HepG2 (cell line): ENCODE measurements at regions not wholly inside any gene's neighbourhood (a gene's known extent, or its start where the extent isn't known, plus 50 kb on each side); places are given as distances from the start of the nearest gene placed in this dataset.

Source experiments
- ATAC-seq: fragments of 200-7000 bp; cut with Tn5 transposase; 3 replicates; pipeline ENCODE4 v1.9.1; 2020; ENCODE audit warnings: mild to moderate bottlenecking, moderate library complexity
- BruUV-seq: library from RNA; stranded (reverse); fragments of 400-500 nt; replicated peaks from 2 replicates; lab custom pipeline; 2021; lab: Mats Ljungman, UMichigan
- CTCF ChIA-PET: fragments of 300-600 bp; formaldehyde crosslinking; extraction: SDS; loops from one replicate; lab custom pipeline; 2021; ENCODE audit warnings: low total read pairs, inconsistent platforms, low intra/inter-chr PET ratio; lab: Yijun Ruan, JAX
- POLR2A ChIA-PET: fragments of 350-600 bp; sonication (Branson Sonifier 250); formaldehyde crosslinking; loops from one replicate; lab custom pipeline; 2020; ENCODE audit warnings: antibody characterized with exemption, inconsistent platforms; lab: Yijun Ruan, JAX
- DNase-seq: peaks from one replicate; pipeline ENCODE4 v3.0.0-alpha.2; 2015; ENCODE audit warnings: low spot score
- FAIRE-seq: peaks from 3 replicates; lab custom pipeline; 2011; peaks lifted over from hg19 to GRCh38; lab: Jason Lieb, UNC
- H2AFZ ChIP-seq: one replicate; pipeline ENCODE4 v1.6.1; 2011; ENCODE audit warnings: low read length, inconsistent platforms
- H3K27ac ChIP-seq: fragments of 300-600 bp; 3 replicates; pipeline ENCODE4 v1.8.0; 2011; ENCODE audit warnings: mixed run types, mild to moderate bottlenecking, mixed read lengths, low read length, inconsistent platforms; ENCODE audit not compliant: insufficient read depth; ENCODE audit errors: extremely low read length
- H3K27me3 ChIP-seq, 2 experiments: fragments of 200-600 bp in 1 of 2; 2 replicates in 1 of 2; 3 replicates in 1 of 2; pipeline versions ENCODE4 v1.6.0 to v1.8.0; 2011; ENCODE audit warnings: low read length in 2 of 2, mild to moderate bottlenecking in 2 of 2, moderate library complexity in 2 of 2, inconsistent platforms in 1 of 2; ENCODE audit not compliant: insufficient read depth in 2 of 2, control insufficient read depth in 1 of 2
- H3K36me3 ChIP-seq, 2 experiments: fragments of 200-600 bp in 1 of 2; replicated peaks in 1 of 2; 2 replicates in 1 of 2; 3 replicates in 1 of 2; pipeline versions ENCODE4 v1.5.1 to v1.8.0; 2011; ENCODE audit warnings: low read length in 2 of 2, inconsistent platforms in 1 of 2; ENCODE audit not compliant: insufficient read depth in 2 of 2, control insufficient read depth in 1 of 2
- H3K4me1 ChIP-seq: 2 replicates; pipeline ENCODE4 v1.5.1; 2012; ENCODE audit warnings: low read length, inconsistent platforms; ENCODE audit not compliant: insufficient read depth
- H3K4me2 ChIP-seq: 2 replicates; pipeline ENCODE4 v1.6.0; 2011; ENCODE audit warnings: low read depth, low read length, inconsistent platforms
- H3K4me3 ChIP-seq, 3 experiments: fragments of 200-600 bp in 1 of 3; sonication (generic), shearing (Covaris generic) in 1 of 3; replicated peaks in 1 of 3; 2 replicates each; pipeline ENCODE4 v1.5.1; 2011 to 2016; ENCODE audit warnings: low read length in 3 of 3, inconsistent platforms in 2 of 3, low read depth in 2 of 3, mild to moderate bottlenecking in 2 of 3, control low read depth in 1 of 3, mixed read lengths in 1 of 3; ENCODE audit not compliant: insufficient read depth in 1 of 3
- H3K79me2 ChIP-seq: one replicate; pipeline ENCODE4 v1.6.1; 2011; ENCODE audit warnings: low read length, inconsistent platforms; ENCODE audit not compliant: insufficient read depth
- H3K9ac ChIP-seq: 2 replicates; pipeline ENCODE4 v1.6.0; 2011; ENCODE audit warnings: mild to moderate bottlenecking, low read depth, low read length, inconsistent platforms; ENCODE audit not compliant: insufficient read depth
- H3K9me3 ChIP-seq: 2 replicates; pipeline ENCODE4 v1.5.1; 2012; ENCODE audit warnings: mild to moderate bottlenecking, low read length
- H4K20me1 ChIP-seq: 2 replicates; pipeline ENCODE4 v1.6.0; 2011; ENCODE audit warnings: inconsistent platforms, mild to moderate bottlenecking, low read length, moderate library complexity; ENCODE audit not compliant: insufficient read depth
- AGO2 ChIP-seq: fragments of 200-400 bp; formaldehyde crosslinking; optimal IDR thresholded peaks from 2 replicates; pipeline ENCODE3; 2017; ENCODE audit warnings: mild to moderate bottlenecking, low read depth, low read length, moderate library complexity
- ATRX ChIP-seq: sonication (generic); formaldehyde crosslinking; IDR thresholded peaks from 2 replicates; pipeline ENCODE4 v1.4.0; 2020; ENCODE audit warnings: missing genetic modification reagents, borderline replicate concordance
- ELF4 ChIP-seq: sonication (generic); formaldehyde crosslinking; IDR thresholded peaks from 2 replicates; pipeline ENCODE4 v1.5.0; 2020; ENCODE audit warnings: missing genetic modification reagents, mild to moderate bottlenecking, moderate library complexity, borderline replicate concordance
- FOXO1 ChIP-seq: sonication (generic); formaldehyde crosslinking; IDR thresholded peaks from 2 replicates; pipeline ENCODE4 v1.4.0; 2020; ENCODE audit warnings: missing genetic modification reagents
- FOXO4 ChIP-seq: sonication (generic); formaldehyde crosslinking; conservative IDR thresholded peaks from 2 replicates; pipeline ENCODE4 v1.8.1; 2023; ENCODE audit warnings: missing genetic modification reagents
- HDAC1 ChIP-seq: sonication (generic); formaldehyde crosslinking; IDR thresholded peaks from 2 replicates; pipeline ENCODE4 v1.5.1; 2020; ENCODE audit warnings: mild to moderate bottlenecking, missing genetic modification reagents
- MNT ChIP-seq: fragments of 450-650 bp; IDR thresholded peaks from 2 replicates; pipeline ENCODE4 v1.6.1; 2016
- NR2F6 ChIP-seq, 2 experiments: IDR thresholded peaks; 2 replicates each; pipeline ENCODE4 v1.6.1; 2016; ENCODE audit warnings: antibody characterized with exemption in 1 of 2, mild to moderate bottlenecking in 1 of 2
- RAD21 ChIP-seq: fragments of 450-650 bp; formaldehyde crosslinking; IDR thresholded peaks from 2 replicates; pipeline ENCODE4 v1.5.0; 2020; ENCODE audit warnings: mild to moderate bottlenecking
- SP140L ChIP-seq: sonication (generic); formaldehyde crosslinking; IDR thresholded peaks from 2 replicates; pipeline ENCODE4 v1.4.0; 2020; ENCODE audit warnings: missing genetic modification reagents, borderline replicate concordance
- ZNF18 ChIP-seq: sonication (generic); formaldehyde crosslinking; IDR thresholded peaks from 2 replicates; pipeline ENCODE4 v1.8.0; 2022; ENCODE audit warnings: mild to moderate bottlenecking, missing genetic modification reagents; ENCODE audit not compliant: insufficient replicate concordance
- ZNF20 ChIP-seq: sonication (generic); formaldehyde crosslinking; IDR thresholded peaks from 2 replicates; pipeline ENCODE4 v1.4.0; 2020; ENCODE audit warnings: mild to moderate bottlenecking, moderate library complexity, missing genetic modification reagents
- ZNF790 ChIP-seq: sonication (generic); formaldehyde crosslinking; IDR thresholded peaks from 2 replicates; pipeline ENCODE4 v1.8.0; 2022; ENCODE audit warnings: missing genetic modification reagents, mild to moderate bottlenecking, borderline replicate concordance
- WGBS: methylation state at CpG from one replicate; pipeline ENCODE4 v1.1.6; 2017; ENCODE audit warnings: low lambda C conversion rate; 5-methylcytosine and 5-hydroxymethylcytosine counted together
- in situ Hi-C: cut with HindIII; loops from 2 replicates; pipeline ENCODE4 v1.10.0; 2017; ENCODE audit warnings: low pct_unique_long_range_greater_than_20kb; ENCODE audit not compliant: extremely low pct_ligation_motif_present
- intact Hi-C: fragments of 100-400 bp; cut with micrococcal nuclease; formaldehyde crosslinking; loops from one replicate; pipeline ENCODE4 v1.10.0; 2022; ENCODE audit not compliant: unreplicated experiment
- TF ChIP-seq, protein P1 (sequence below): sonication (generic); formaldehyde crosslinking; conservative IDR thresholded peaks from 2 replicates; pipeline ENCODE4 v1.4.0; 2020; ENCODE audit warnings: missing genetic modification reagents
- TF ChIP-seq, protein P2 (sequence below): IDR thresholded peaks from 2 replicates; pipeline ENCODE4 v1.6.1; 2012; ENCODE audit warnings: inconsistent platforms
- TF ChIP-seq, protein P3 (sequence below): sonication (generic); formaldehyde crosslinking; IDR thresholded peaks from 2 replicates; pipeline ENCODE4 v1.8.1; 2023; ENCODE audit warnings: mild to moderate bottlenecking, inconsistent platforms, moderate library complexity, missing genetic modification reagents, borderline replicate concordance

- H3K9ac ChIP-seq = no peak overlapping the region
- no TSS peak for BruUV-seq
- H3K27ac ChIP-seq = no peak overlapping the region
- DNase-seq (peak; percentile 47), FAIRE-seq (peak; percentile 32), ATAC-seq (peak; percentile 96)
- H3K4me2 ChIP-seq = no peak overlapping the region
- H4K20me1 ChIP-seq = no peaks in the 10 kb centered on the region
- no peaks in the 10 kb centered on the region for H3K4me1 ChIP-seq
- H2AFZ ChIP-seq = no peak overlapping the region
- no peaks in the 10 kb centered on the region for H3K9me3 ChIP-seq
- WGBS = 6% methylated on average over 12 of the region's 12 CpGs
- in situ Hi-C loops = loop anchor here (10.0 to 25.0 kb wide), 2 partner anchors 457 to 855 kb away; no protein-coding TSS in a partner anchor
- CTCF ChIA-PET = interaction anchor here (2.3 kb wide), 1 partner anchor 457 kb away, joined by 7 read pairs; no protein-coding TSS in a partner anchor
- no peak overlapping the region for H3K4me3 ChIP-seq
- no peaks in the 10 kb centered on the region for H3K36me3 ChIP-seq
- no peaks in the 10 kb centered on the region; a peak in 1 of 5 replicates for H3K27me3 ChIP-seq
- no peaks in the 10 kb centered on the region for H3K79me2 ChIP-seq
- intact Hi-C loops = loop anchor here (1.0 to 10.0 kb wide), 3 partner anchors 457 to 863 kb away; no protein-coding TSS in a partner anchor
- POLR2A ChIA-PET = no interaction called here
- no peak for TF ChIP-seq ATRX (CRISPR knock-in tag)
- no peak for TF ChIP-seq FOXO4
- TF ChIP-seq ZNF20 (CRISPR knock-in tag) = no peak
- TF ChIP-seq FOXO1 (CRISPR knock-in tag) = no peak
- TF ChIP-seq MNT = no peak
- no peak for TF ChIP-seq NR2F6 (IDR thresholded peaks at IDR 0.05)
- no peak for TF ChIP-seq NR2F6 (CRISPR knock-in tag; IDR thresholded peaks at IDR 0.05)
- no peak for TF ChIP-seq ZNF18
- no peak for TF ChIP-seq AGO2
- TF ChIP-seq, protein P1, sequence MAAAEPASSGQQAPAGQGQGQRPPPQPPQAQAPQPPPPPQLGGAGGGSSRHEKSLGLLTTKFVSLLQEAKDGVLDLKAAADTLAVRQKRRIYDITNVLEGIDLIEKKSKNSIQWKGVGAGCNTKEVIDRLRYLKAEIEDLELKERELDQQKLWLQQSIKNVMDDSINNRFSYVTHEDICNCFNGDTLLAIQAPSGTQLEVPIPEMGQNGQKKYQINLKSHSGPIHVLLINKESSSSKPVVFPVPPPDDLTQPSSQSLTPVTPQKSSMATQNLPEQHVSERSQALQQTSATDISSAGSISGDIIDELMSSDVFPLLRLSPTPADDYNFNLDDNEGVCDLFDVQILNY (CRISPR knock-in tag) = no peak
- TF ChIP-seq, protein P2, sequence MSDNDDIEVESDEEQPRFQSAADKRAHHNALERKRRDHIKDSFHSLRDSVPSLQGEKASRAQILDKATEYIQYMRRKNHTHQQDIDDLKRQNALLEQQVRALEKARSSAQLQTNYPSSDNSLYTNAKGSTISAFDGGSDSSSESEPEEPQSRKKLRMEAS = no peak
- no peak for TF ChIP-seq HDAC1
- TF ChIP-seq SP140L (CRISPR knock-in tag) = no peak
- TF ChIP-seq, protein P3, sequence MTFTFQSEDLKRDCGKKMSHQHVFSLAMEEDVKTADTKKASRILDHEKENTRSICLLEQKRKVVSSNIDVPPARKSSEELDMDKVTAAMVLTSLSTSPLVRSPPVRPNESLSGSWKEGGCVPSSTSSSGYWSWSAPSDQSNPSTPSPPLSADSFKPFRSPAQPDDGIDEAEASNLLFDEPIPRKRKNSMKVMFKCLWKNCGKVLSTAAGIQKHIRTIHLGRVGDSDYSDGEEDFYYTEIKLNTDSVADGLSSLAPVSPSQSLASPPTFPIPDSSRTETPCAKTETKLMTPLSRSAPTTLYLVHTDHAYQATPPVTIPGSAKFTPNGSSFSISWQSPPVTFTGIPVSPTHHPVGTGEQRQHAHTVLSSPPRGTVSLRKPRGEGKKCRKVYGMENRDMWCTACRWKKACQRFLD = no peak
- no peak for TF ChIP-seq ZNF790 (CRISPR knock-in tag)
- TF ChIP-seq ELF4 = no peak
- peak; percentile 48; the same call in 1 of the 2 replicates for TF ChIP-seq RAD21
These were observed 563.1 kb upstream of the PIK3C3 start for GRCh38 chr18:41391616-41392595.
